Sigmoid colon (tissue), 6 donors: ENCODE measurements at regions not wholly inside any gene's neighbourhood (a gene's known extent, or its start where the extent isn't known, plus 50 kb on each side); places are given as distances from the start of the nearest gene placed in this dataset.

ENCODE experiments used
- DNase-seq: peaks from one replicate; pipeline ENCODE4 v3.0.0-alpha.2; 2019
- H3K27ac ChIP-seq, 4 donors: fragments of 200-600 bp; sonication (generic); one replicate each; pipeline ENCODE4 v1.5.1; 2016 to 2019; ENCODE audit warnings: mild to moderate bottlenecking in 1 of 4
- H3K27me3 ChIP-seq, 3 donors: fragments of 200-600 bp; sonication (generic); one replicate each; pipeline ENCODE4 v1.5.1; 2019; ENCODE audit warnings: mild to moderate bottlenecking in 1 of 3
- H3K36me3 ChIP-seq, 4 donors: fragments of 200-600 bp; sonication (generic); one replicate each; pipeline ENCODE4 v1.5.1; 2016 to 2019
- H3K4me1 ChIP-seq, 4 donors: fragments of 200-600 bp; sonication (generic); one replicate each; pipeline ENCODE4 v1.5.1; 2017 to 2019
- H3K4me3 ChIP-seq, 4 donors: fragments of 200-600 bp; sonication (generic); one replicate each; pipeline ENCODE4 v1.5.1; 2017 to 2019; ENCODE audit warnings: mild to moderate bottlenecking in 2 of 4, moderate library complexity in 1 of 4
- H3K9me3 ChIP-seq, 4 donors: fragments of 200-600 bp in 3 of 4; sonication (generic) in 3 of 4; one replicate each; pipeline versions ENCODE4 v1.5.1 to v1.6.1; 2013 to 2019
- CTCF ChIP-seq, 4 experiments: fragments of 450-650 bp in 3 of 4; fragments of 200-600 bp in 1 of 4; IDR thresholded peaks; one replicate each; pipeline ENCODE4 v1.5.1; 2016 to 2019; ENCODE audit warnings: antibody characterized with exemption in 4 of 4, mild to moderate bottlenecking in 3 of 4, moderate library complexity in 2 of 4
- EP300 ChIP-seq, 4 donors: sonication (generic); formaldehyde crosslinking; IDR thresholded peaks; one replicate each; pipeline ENCODE4 v1.6.1; 2017; ENCODE audit warnings: antibody characterized with exemption in 4 of 4
- POLR2A ChIP-seq, 2 donors: fragments of 450-650 bp; IDR thresholded peaks; one replicate each; pipeline ENCODE4 v1.6.1; 2016; ENCODE audit warnings: antibody characterized with exemption in 2 of 2, mild to moderate bottlenecking in 2 of 2, moderate library complexity in 2 of 2
- POLR2AphosphoS5 ChIP-seq, 4 donors: sonication (generic); formaldehyde crosslinking; IDR thresholded peaks; one replicate each; pipeline ENCODE4 v1.6.1; 2017; ENCODE audit warnings: antibody characterized with exemption in 4 of 4
- WGBS, 2 donors: extraction: QIAGEN DNeasy Blood & Tissue Kit; methylation state at CpG; one replicate each; pipeline ENCODE4 v1.1.7; 2013; 5-methylcytosine and 5-hydroxymethylcytosine counted together
- intact Hi-C: fragments of 100-400 bp; cut with DNase I; formaldehyde crosslinking; loops from one replicate; pipeline ENCODE4 v1.15.1; 2023
- donor health status: healthy with polysubstance abuse.
- donor health status: healthy.

- no peak for DNase-seq
- H3K4me3 ChIP-seq: no peak overlapping the region
- no peaks in the 10 kb centered on the region for H3K9me3 ChIP-seq
- no peak for TF ChIP-seq POLR2A (IDR thresholded peaks at IDR 0.05)
- no peak for TF ChIP-seq CTCF (IDR thresholded peaks at IDR 0.05)
- no peak for TF ChIP-seq EP300 (IDR thresholded peaks at IDR 0.05)
- no peak for TF ChIP-seq POLR2AphosphoS5 (IDR thresholded peaks at IDR 0.05)
- 98 to 100% methylated on average over 1 of the region's 1 CpG for WGBS, 2 donors
- no peak overlapping the region for H3K27ac ChIP-seq
- intact Hi-C loops: no loop called here
- no peaks in the 10 kb centered on the region for H3K4me1 ChIP-seq
- H3K27me3 ChIP-seq: no peaks in the 10 kb centered on the region
- no peaks in the 10 kb centered on the region for H3K36me3 ChIP-seq
Measured at GRCh38 chr2:181161615-181162014, 181.2 kb downstream of the UBE2E3 start.

GRCh38 chr2:181163139-181163538, 182.7 kb downstream of the UBE2E3 start:
- no peak overlapping the region for H3K4me3 ChIP-seq
- TF ChIP-seq CTCF (IDR thresholded peaks at IDR 0.05) (no peak), POLR2A (IDR thresholded peaks at IDR 0.05) (no peak), POLR2AphosphoS5 (IDR thresholded peaks at IDR 0.05) (no peak), EP300 (IDR thresholded peaks at IDR 0.05) (no peak)
- no peaks in the 10 kb centered on the region for H3K9me3 ChIP-seq
- intact Hi-C loops: no loop called here
- H3K4me1 ChIP-seq: no peaks in the 10 kb centered on the region
- WGBS, 2 donors: 79 to 90% methylated on average over 1 of the region's 1 CpG
- no peak overlapping the region for H3K27ac ChIP-seq
- no peak for DNase-seq
- no peaks in the 10 kb centered on the region for H3K27me3 ChIP-seq
- H3K36me3 ChIP-seq: no peaks in the 10 kb centered on the region

GRCh38 chr2:181163691-181164090, 183.3 kb downstream of the UBE2E3 start:
- no peaks in the 10 kb centered on the region for H3K4me1 ChIP-seq
- no peaks in the 10 kb centered on the region for H3K9me3 ChIP-seq
- no peaks in the 10 kb centered on the region for H3K27me3 ChIP-seq
- H3K36me3 ChIP-seq: no peaks in the 10 kb centered on the region
- intact Hi-C loops: no loop called here
- no peak for TF ChIP-seq CTCF (IDR thresholded peaks at IDR 0.05)
- no peak for TF ChIP-seq POLR2AphosphoS5 (IDR thresholded peaks at IDR 0.05)
- no peak for TF ChIP-seq EP300 (IDR thresholded peaks at IDR 0.05)
- no peak for TF ChIP-seq POLR2A (IDR thresholded peaks at IDR 0.05)
- H3K4me3 ChIP-seq: no peak overlapping the region
- DNase-seq: no peak
- H3K27ac ChIP-seq: no peak overlapping the region

- Histone ChIP-seq H3K4me1 (no peaks in the 10 kb centered on the region), H3K27ac (no peak overlapping the region), H3K9me3 (no peaks in the 10 kb centered on the region), H3K36me3 (no peaks in the 10 kb centered on the region), H3K27me3 (no peaks in the 10 kb centered on the region), H3K4me3 (no peak overlapping the region)
- no peak for TF ChIP-seq POLR2A (IDR thresholded peaks at IDR 0.05)
- intact Hi-C loops: no loop called here
- no peak for DNase-seq
Measured at GRCh38 chr2:181164699-181165098, 184.3 kb downstream of the UBE2E3 start.

GRCh38 chr2:181165199-181165868, 184.9 kb downstream of the UBE2E3 start:
- intact Hi-C loops: no loop called here
- H3K27me3 ChIP-seq: no peaks in the 10 kb centered on the region
- H3K9me3 ChIP-seq: no peaks in the 10 kb centered on the region
- H3K4me3 ChIP-seq: no peak overlapping the region
- no peak for TF ChIP-seq POLR2AphosphoS5 (IDR thresholded peaks at IDR 0.05)
- TF ChIP-seq CTCF (IDR thresholded peaks at IDR 0.05): no peak
- no peak for TF ChIP-seq POLR2A (IDR thresholded peaks at IDR 0.05)
- TF ChIP-seq EP300 (IDR thresholded peaks at IDR 0.05): no peak
- no peaks in the 10 kb centered on the region for H3K4me1 ChIP-seq
- no peaks in the 10 kb centered on the region for H3K36me3 ChIP-seq
- WGBS, 2 donors: 59 to 73% methylated on average over 6 of the region's 6 CpGs
- no peak overlapping the region for H3K27ac ChIP-seq
- DNase-seq: no peak
